ENCODE measurements at regions not wholly inside any gene's neighbourhood (a gene's known extent, or its start where the extent isn't known, plus 50 kb on each side); places are given as distances from the start of the nearest gene placed in this dataset.
"Not testable (repeated sequence)": the region's sequence is repeated elsewhere in the genome, so short reads cannot be mapped to it uniquely, and the experiment has no call there.

GRCh38 chr6:15953152-15953880, 175.6 kb upstream of the MYLIP start:
- DNase-seq = peak; percentile 66

- DNase-seq = peak; percentile 21
These were observed 176.4 kb upstream of the MYLIP start for GRCh38 chr6:15952231-15953151.

GRCh38 chr6:15950962-15951569, 177.8 kb upstream of the MYLIP start:
- DNase-seq = no peak

- no peak for DNase-seq
These were observed 178.9 kb upstream of the MYLIP start for GRCh38 chr6:15949982-15950381.

GRCh38 chr6:15948930-15949900, 179.7 kb upstream of the MYLIP start:
- DNase-seq = peak; percentile 37

- DNase-seq = no peak
These were observed 181.0 kb upstream of the MYLIP start for GRCh38 chr6:15947923-15948322.

- DNase-seq = no peak
These were observed 181.4 kb upstream of the MYLIP start for GRCh38 chr6:15947436-15947835.

- no peak for DNase-seq
These were observed 182.0 kb upstream of the MYLIP start for GRCh38 chr6:15946701-15947385.

GRCh38 chr6:15945593-15946159, 183.2 kb upstream of the MYLIP start:
- DNase-seq = peak; percentile 79

- no peak for DNase-seq
These were observed 185.5 kb upstream of the MYLIP start for GRCh38 chr6:15943423-15943822.

- no peak for DNase-seq
These were observed 187.7 kb upstream of the MYLIP start for GRCh38 chr6:15941168-15941567.

GRCh38 chr6:15938107-15938506, 190.8 kb upstream of the MYLIP start:
- no peak for DNase-seq

- no peak for DNase-seq
These were observed 191.3 kb upstream of the MYLIP start for GRCh38 chr6:15937602-15938001.

GRCh38 chr6:15936503-15936902, 192.4 kb upstream of the MYLIP start:
- no peak for DNase-seq

GRCh38 chr6:15935661-15936060, 193.2 kb upstream of the MYLIP start:
- DNase-seq = no peak

GRCh38 chr6:15931697-15932096, 197.2 kb upstream of the MYLIP start:
- not testable (repeated sequence) for DNase-seq

GRCh38 chr6:15930207-15930606, 198.7 kb upstream of the MYLIP start:
- DNase-seq = no peak

GRCh38 chr6:15929685-15930084, 199.2 kb upstream of the MYLIP start:
- peak; percentile 24 for DNase-seq

GRCh38 chr6:15927531-15928225, 201.2 kb upstream of the MYLIP start:
- DNase-seq = no peak

- DNase-seq = no peak
These were observed 202.6 kb upstream of the MYLIP start for GRCh38 chr6:15926256-15926655.

- DNase-seq = no peak
These were observed 204.0 kb upstream of the MYLIP start for GRCh38 chr6:15924893-15925292.
